Fibroblast of the conjunctiva (primary cell): ENCODE measurements at regions not wholly inside any gene's neighbourhood (a gene's known extent, or its start where the extent isn't known, plus 50 kb on each side); places are given as distances from the start of the nearest gene placed in this dataset.

ENCODE experiments used
- DNase-seq: peaks from one replicate; pipeline ENCODE4 v3.0.0-alpha.2; 2010; ENCODE audit warnings: low read depth

DNA sequence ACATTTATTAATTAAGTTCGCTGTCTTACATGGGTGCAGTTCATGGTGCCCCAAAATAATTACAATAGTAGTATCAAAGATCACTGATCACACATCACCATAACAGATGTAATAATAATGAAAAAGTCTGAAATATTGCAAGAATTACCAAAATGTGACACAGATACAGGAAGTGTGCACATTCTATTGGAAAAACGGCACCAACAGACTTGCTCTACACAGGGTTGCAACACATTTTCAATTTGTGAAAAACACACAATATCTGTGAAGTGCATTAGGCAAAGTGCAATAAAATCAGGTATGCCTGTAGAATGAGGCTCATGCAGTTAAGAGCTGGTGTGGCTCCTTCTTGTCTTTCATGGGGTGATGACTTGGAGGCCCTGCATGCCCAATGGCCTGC is 265.8 kb downstream of the RPLP1 start:
- no peak for DNase-seq

- DNase-seq, result no peak
Measured at GRCh38 chr15:69718916-69719315, 266.3 kb downstream of the RPLP1 start.

DNA sequence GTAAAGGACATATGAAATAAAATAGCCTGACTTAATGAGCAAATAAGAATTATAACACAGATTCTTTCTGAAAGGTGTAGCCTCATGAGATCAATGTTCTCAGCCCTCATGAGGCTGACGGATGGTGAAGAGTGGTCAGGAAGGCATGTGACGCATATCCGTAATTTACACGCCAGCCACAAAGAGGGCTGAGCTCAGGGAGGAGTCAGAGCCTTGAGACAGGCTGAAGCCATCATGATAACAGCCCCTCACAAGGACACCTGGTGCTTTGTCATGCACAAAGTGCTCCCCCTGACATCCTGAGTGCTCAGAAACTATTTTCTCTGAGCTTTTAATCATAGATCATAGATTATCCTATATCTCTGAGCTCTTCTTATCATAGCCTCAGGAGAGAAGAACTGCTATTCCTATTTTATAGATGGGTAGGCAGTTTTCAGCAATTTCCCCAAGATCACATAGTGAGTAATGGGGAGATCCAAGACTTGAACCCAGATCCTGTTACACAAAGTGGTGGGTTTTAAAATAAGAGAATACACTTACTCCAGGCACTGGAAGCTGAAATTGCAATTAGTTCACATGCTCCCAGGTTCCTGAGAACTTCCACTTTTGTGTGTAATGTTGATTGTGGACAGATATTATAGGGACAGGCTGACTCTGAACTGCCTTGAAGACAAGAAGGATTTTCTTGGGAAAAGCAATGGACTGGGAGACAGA is 267.1 kb downstream of the RPLP1 start:
- DNase-seq, result no peak

DNA sequence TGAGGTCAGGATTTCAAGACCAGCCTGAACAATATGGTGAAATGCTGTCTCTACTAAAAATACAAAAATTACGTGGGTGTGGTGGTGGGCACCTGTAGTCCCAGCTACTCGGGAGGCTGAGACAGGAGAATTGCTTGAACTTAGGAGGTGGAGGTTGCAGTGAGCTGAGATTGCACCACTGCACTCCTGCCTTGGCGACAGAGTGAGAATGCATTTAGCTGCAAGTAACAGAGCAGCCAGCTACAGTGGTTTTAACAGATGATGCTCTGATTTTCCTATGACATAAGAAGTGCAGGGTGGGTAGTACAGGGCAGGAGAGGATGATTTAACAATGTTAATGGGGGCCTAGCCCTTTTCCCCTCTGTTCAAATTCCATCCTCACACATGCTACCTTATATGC is 267.9 kb downstream of the RPLP1 start:
- no peak for DNase-seq

GRCh38 chr15:69722924-69723323 is 270.3 kb downstream of the RPLP1 start:
- no peak for DNase-seq

GRCh38 chr15:69723404-69724096 is 270.9 kb downstream of the RPLP1 start:
- no peak for DNase-seq

DNA sequence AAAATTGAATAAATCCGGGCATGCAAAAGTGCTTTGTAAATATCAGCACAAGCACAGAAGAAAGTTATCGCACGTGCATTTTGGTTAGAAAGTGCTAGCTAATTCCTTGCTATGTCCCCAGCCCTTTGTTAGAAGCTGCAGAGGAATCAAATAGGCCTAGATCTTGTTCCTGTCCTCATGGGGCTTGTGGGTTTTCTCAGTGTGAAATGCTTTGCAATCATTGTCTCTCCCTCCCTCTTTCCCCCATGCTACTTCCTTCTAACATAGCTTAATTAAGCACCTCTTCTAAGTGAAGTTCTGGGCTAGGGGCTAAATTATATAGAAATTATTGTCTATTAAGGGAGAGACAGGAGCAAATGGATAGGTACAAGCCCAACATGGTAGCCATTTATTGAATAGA is 271.7 kb downstream of the RPLP1 start:
- no peak for DNase-seq

GRCh38 chr15:69725275-69725674 is 272.7 kb downstream of the RPLP1 start:
- DNase-seq, result no peak

GRCh38 chr15:69725957-69726356 is 273.3 kb downstream of the RPLP1 start:
- DNase-seq, result no peak

DNA sequence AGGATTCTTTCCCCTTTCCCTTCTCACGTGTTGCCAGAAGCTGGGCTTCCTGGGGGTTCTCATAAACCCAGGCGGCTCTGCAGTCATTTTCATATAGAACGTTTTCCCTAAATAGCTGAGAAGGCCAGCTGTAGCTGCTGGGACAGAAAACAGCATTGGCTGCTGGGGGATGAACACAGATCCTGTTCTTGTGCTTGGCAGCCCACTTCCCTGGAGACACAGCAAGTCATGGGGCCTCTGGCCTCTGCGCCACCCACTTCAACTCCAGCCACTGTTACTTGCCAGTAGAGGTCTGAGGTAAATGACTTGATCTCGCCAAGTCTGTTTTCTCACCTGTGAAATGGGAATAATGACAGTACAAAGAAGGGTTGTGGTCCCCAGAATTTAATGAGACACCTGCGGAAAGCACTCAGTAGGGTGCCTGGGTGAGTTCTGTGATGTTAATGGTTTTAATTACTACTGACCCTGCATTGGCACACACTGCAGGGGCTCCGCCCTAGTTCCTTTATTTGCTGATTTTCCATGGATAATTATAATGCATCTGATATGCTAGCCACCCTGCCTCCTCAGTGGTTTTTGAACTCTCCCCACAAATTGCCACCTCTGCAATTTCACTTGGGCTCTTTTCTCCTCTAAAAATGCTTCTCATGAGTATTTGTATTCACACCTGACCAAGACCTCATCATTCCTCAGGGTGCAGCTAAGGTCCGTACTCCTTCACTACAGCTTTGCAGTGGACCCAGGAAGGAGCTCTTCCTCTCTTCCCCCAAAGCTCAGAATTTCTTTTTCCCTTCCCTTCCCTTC is 274.7 kb downstream of the RPLP1 start:
- DNase-seq, result no peak

DNA sequence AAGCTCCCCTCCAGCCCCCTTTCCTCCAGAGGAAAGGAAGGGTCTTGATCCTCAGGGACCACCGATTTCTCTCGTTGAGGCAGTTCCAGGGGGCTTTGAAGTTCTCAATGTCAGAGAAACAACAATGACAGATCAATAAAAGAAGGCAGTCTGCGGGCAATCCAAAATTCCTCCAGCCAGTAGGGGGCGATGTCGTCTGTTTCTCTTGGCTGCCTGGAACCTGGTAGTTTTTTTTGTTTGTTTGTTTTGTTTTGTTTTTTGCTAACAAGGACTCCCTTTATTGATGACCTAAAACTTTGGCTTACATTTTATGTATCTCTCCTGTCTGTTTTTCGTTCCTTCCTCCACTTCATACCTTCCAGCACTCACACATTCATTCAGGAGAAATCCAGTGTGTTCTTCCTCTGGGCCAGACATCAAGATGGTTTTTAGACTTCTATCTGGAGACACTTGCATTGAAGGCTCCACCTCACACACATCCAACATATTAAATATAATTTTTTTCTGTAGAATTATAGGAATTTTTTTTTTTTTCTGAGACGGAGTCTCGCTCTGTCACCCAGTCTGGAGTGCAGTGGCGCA is 276.6 kb downstream of the RPLP1 start:
- DNase-seq, result peak; percentile 8

DNA sequence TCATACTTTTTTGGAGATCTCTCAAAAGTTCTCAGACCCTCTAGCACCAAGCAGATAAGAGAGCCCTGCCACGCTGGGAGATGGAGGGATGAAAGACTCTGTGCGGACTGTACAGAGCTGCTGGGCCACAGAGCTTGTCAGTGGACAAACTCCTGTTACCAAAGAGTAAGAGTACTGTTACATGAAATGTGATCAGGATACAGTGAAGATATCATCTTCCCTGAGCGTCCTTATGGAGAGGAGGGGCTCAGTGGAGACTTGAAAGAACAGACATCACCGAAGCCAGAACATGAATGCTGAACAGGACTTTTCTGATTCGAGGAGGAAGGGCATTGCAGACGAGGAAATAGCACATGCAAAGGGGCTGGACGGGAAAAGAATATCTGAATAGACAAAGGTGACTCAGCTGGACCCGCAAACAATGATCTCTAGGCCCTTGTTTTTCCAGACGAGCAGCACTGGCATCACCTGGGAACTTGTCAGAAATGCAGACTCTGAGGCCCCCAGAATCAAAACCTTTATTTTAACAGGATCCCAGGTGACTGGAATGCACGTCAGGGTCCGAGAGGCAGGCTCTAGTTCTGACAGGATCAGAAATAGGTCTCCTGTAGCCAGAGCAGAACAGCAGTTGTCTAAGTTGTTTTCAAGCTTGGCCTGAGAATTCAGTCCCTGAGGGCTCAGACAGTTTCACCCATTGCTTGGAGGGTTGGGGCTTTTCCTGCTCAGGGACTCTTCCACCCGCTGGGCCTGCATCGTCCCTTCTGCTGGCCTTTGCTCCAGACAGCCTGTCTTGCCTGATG is 277.9 kb downstream of the RPLP1 start:
- no peak for DNase-seq

GRCh38 chr15:69731081-69731330 is 278.4 kb downstream of the RPLP1 start:
- DNase-seq, result no peak

DNA sequence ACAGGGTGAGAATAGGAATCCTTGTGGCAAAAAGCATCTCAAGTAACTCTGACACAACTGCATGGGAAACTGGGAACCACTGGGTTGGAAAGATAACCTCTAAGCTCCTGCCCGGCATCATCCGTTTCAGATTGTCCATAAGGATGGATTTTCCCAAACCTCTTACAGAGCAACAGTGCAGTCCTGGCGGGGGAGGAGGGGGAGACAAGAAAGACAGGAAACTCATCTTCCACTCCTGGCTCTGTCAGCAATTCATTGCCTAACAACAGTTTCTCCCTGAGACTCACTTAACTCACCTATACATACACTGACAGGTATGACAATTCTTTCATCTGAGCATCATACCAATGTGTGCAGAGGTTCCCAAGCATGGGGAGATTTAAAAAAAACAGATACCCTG is 279.0 kb downstream of the RPLP1 start:
- no peak for DNase-seq

DNA sequence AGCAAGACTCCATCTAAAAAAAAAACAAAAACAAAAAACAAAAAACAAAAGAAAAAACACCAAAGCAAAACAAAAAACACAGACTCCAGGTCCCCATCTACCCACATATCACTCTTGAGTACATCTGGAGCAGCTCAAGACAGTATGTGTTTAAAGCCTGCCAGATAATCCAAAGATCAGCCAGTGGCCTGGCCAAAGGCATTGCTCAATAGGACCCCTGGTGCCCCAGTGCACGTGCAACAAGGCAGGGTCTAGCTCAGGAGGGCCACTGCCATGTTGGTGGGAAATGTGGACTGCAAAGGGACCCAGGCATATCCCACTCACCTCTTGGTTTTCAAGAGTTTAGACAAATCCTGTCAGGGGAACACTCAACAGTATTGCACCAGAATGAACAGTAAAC is 279.5 kb downstream of the RPLP1 start:
- DNase-seq, result no peak

DNA sequence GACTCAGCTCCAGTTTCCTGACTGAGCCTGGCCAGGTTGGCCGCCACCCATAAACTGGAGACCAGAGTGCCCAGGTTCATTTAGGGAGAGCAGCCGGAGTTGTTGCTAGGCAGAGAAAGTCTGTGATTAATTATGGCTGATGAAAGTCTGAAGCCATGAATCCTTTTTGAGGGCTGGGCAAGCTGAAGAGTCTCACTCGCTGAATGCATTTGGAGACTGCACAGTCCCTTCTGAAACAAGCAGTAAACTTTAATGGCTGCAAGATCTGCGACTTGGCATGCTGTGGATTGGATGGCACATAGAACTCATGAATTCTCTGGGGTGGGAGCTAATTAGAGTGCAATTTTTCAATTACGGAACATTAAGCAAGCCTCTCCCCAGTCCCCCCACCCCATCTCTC is 282.1 kb downstream of the RPLP1 start:
- DNase-seq, result no peak

DNA sequence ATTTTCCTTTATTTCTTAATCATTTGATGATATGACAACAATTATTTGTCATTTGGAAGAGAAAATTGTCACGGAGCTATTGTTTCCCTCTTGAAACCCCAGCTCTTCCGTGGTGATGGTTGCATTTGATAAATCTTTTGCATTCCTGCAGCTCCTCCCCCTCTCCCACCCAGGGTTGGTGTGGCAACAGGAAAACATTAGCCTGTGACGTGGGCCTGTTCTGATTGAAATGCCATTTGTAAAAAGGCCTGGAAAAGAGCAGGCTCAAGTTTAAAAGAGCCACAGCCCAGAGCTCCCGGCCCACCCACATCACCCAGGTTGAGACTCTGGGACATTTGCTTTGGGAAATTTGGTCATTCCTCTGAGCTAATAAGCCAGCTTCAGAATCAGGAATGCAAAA is 282.5 kb downstream of the RPLP1 start:
- peak; percentile 12 for DNase-seq

GRCh38 chr15:69736161-69736560 is 283.5 kb downstream of the RPLP1 start:
- no peak for DNase-seq

DNA sequence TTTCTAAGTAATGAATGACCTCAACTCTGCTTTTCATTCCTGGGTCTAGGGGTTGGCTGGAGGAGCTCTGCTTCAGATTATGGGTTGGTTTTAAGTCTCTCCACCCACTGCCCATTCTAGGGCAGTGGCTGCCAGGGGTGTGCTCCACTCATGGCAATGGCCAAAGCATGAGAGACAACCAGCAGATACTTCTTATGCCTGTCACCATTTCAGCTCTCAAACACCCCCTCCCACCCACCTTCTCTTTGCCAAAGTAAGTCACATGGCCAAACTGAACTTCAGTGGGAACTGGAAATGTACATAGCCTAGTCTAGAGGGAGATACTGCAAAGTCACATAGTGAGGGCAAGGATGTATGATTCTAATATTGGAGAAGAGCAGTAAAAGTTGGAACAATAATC is 285.3 kb downstream of the RPLP1 start:
- DNase-seq, result no peak

DNA sequence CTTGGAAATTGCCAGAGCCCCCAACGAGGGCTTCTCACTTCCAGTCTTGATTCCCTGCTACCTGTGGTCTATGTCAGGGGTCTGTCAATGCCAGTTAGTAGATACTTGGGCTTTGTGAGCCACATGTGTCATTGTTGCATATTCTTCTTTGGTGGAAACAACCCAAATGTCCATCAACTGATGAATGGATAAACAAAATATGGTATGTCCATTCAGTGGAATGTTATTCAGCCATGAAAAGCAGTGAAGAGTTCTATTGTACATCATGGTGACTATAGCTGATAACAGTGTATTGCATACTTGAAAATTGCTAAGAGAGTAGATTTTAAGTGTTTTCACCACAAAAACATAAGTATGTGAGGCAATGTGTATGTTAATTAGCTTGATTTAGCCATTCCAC is 288.1 kb downstream of the RPLP1 start:
- DNase-seq, result no peak

DNA sequence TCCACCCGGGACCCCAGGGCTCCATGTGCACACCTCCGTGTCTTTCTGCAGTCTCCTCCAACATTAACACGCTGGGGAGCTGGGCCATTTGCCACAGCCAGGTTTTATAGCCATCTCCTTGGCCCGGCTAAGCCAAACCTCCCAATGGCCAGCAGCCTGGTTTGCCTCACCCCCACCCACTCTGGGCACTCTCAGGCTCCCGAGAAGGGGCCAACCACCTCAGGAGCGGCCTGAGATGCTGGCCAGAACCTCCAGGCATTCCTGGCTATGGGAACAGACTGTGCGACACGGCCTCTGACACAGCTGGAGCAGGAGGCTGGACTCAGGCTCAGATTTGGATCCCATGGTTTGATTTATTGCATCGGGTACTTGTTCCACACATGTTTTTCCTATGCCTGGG is 289.7 kb downstream of the RPLP1 start:
- no peak for DNase-seq

DNA sequence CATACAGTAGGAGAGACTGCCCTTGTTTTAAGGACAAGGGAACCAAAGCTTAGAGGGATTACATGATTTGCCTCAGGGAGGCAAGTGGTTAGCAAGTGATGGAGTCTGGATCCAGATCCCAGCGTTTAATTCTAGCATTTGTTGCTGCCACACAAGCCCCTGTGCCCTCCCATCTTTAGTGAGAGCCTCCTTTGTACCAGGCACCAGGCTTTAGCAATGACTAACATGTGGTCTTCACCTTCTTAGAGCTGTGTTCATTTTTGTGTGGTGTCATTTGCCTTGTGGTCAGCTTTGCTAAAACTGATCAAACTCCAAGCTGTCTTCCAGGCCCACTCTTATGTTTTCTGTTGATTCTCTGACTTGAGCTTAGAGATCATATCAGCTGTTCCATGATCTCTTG is 290.5 kb downstream of the RPLP1 start:
- no peak for DNase-seq
